WTC11 (cell line): ENCODE measurements at regions not wholly inside any gene's neighbourhood (a gene's known extent, or its start where the extent isn't known, plus 50 kb on each side); places are given as distances from the start of the nearest gene placed in this dataset.

Experiments used
- ATAC-seq: fragments of 200-7000 bp; cut with Tn5 transposase; 2 replicates; pipeline ENCODE4 v1.10.0; 2021; ENCODE audit warnings: mild to moderate bottlenecking, moderate library complexity
- CTCF ChIA-PET: fragments of 300-600 bp; sonication (Branson Sonifier 250); formaldehyde crosslinking; loops from one replicate; lab custom pipeline; 2021; ENCODE audit warnings: antibody characterized with exemption; lab: Charles Lee
- POLR2A ChIA-PET: fragments of 350-600 bp; sonication (Branson Sonifier 250); formaldehyde crosslinking; loops from one replicate; lab custom pipeline; 2021; ENCODE audit warnings: antibody characterized with exemption; lab: Charles Lee
- DNase-seq: peaks from one replicate; pipeline ENCODE4 v3.0.0; 2021; ENCODE audit warnings: low spot score
- H3K27ac Mint-ChIP-seq: 2 replicates; pipeline ENCODE4 v1.8.0; 2021; ENCODE audit warnings: mixed read lengths
- H3K27me3 Mint-ChIP-seq: 2 replicates; pipeline ENCODE4 v1.8.0; 2021; ENCODE audit warnings: low read depth, mild to moderate bottlenecking, moderate library complexity, mixed read lengths
- H3K36me3 Mint-ChIP-seq: 2 replicates; pipeline ENCODE4 v1.8.0; 2021; ENCODE audit warnings: mixed read lengths
- H3K4me1 Mint-ChIP-seq: 2 replicates; pipeline ENCODE4 v1.8.0; 2022; ENCODE audit warnings: mixed read lengths
- H3K4me3 Mint-ChIP-seq: 2 replicates; pipeline ENCODE4 v1.8.0; 2021; ENCODE audit warnings: mild to moderate bottlenecking, moderate library complexity, mixed read lengths
- H3K9me3 Mint-ChIP-seq: 2 replicates; pipeline ENCODE4 v1.8.0; 2021; ENCODE audit warnings: mixed read lengths
- AR ChIP-seq: fragments of 250-450 bp; sonication (Bioruptor Pico); IDR thresholded peaks from 2 replicates; pipeline ENCODE4 v1.9.0; 2021; ENCODE audit warnings: mild to moderate bottlenecking
- ATF2 ChIP-seq: sonication (generic); formaldehyde crosslinking; IDR thresholded peaks from 2 replicates; pipeline ENCODE4 v1.8.1; 2022; ENCODE audit warnings: low read depth, missing genetic modification reagents, borderline replicate concordance
- CDX4 ChIP-seq: fragments of 250-450 bp; sonication (Bioruptor Pico); IDR thresholded peaks from 2 replicates; pipeline ENCODE4 v1.9.0; 2021; ENCODE audit warnings: moderate library complexity, mild to moderate bottlenecking, inconsistent platforms, borderline replicate concordance
- E2F5 ChIP-seq: sonication (generic); formaldehyde crosslinking; IDR thresholded peaks from 2 replicates; pipeline ENCODE4 v1.8.1; 2022; ENCODE audit warnings: mild to moderate bottlenecking, moderate library complexity, missing genetic modification reagents
- JUN ChIP-seq: sonication (generic); formaldehyde crosslinking; IDR thresholded peaks from 2 replicates; pipeline ENCODE4 v1.8.0; 2023; ENCODE audit warnings: mild to moderate bottlenecking, missing genetic modification reagents
- NFYB ChIP-seq: sonication (generic); formaldehyde crosslinking; conservative IDR thresholded peaks from 2 replicates; pipeline ENCODE4 v1.8.0; 2022; ENCODE audit warnings: low read depth, missing genetic modification reagents
- SOX15 ChIP-seq: fragments of 250-450 bp; sonication (Bioruptor Pico); IDR thresholded peaks from 2 replicates; pipeline ENCODE4 v1.9.0; 2021; ENCODE audit warnings: mild to moderate bottlenecking
- USF1 ChIP-seq: sonication (generic); formaldehyde crosslinking; IDR thresholded peaks from 2 replicates; pipeline ENCODE4 v1.8.0; 2022; ENCODE audit warnings: mild to moderate bottlenecking, missing genetic modification reagents
- ZNF121 ChIP-seq: sonication (generic); formaldehyde crosslinking; IDR thresholded peaks from 2 replicates; pipeline ENCODE4 v1.8.0; 2023; ENCODE audit warnings: missing genetic modification reagents
- ZNF138 ChIP-seq: sonication (generic); formaldehyde crosslinking; conservative IDR thresholded peaks from 2 replicates; pipeline ENCODE4 v1.8.1; 2022; ENCODE audit warnings: mild to moderate bottlenecking, moderate library complexity, missing genetic modification reagents
- ZNF281 ChIP-seq: sonication (generic); formaldehyde crosslinking; IDR thresholded peaks from 2 replicates; pipeline ENCODE4 v1.8.0; 2023; ENCODE audit warnings: mild to moderate bottlenecking, missing genetic modification reagents
- ZNF396 ChIP-seq: fragments of 250-450 bp; sonication (Bioruptor Pico); IDR thresholded peaks from 2 replicates; pipeline ENCODE4 v1.8.0; 2021; ENCODE audit warnings: mild to moderate bottlenecking, moderate library complexity, borderline replicate concordance
- ZNF425 ChIP-seq: fragments of 250-450 bp; sonication (Bioruptor Pico); conservative IDR thresholded peaks from 2 replicates; pipeline ENCODE4 v1.9.0; 2021; ENCODE audit warnings: mild to moderate bottlenecking
- ZSCAN18 ChIP-seq: fragments of 250-450 bp; sonication (Bioruptor Pico); IDR thresholded peaks from 2 replicates; pipeline ENCODE4 v2.1.2; 2022; ENCODE audit warnings: mild to moderate bottlenecking, moderate library complexity

- no peaks in the 10 kb centered on the region for H3K9me3 Mint-ChIP-seq
- DNase-seq = peak; percentile 36
Measured at GRCh38 chr7:135825406-135825805, 76.8 kb upstream of the FAM180A start.

More at GRCh38 chr7:135825406-135825805, 76.8 kb upstream of the FAM180A start:
- CTCF ChIA-PET = interaction anchor here (0.6 to 1.0 kb wide), 2 partner anchors 51 to 69 kb away, joined by 3 read pairs; no protein-coding TSS in a partner anchor
- Mint-ChIP-seq H3K27ac (no peak overlapping the region), H3K4me3 (no peak overlapping the region), H3K27me3 (no peaks in the 10 kb centered on the region), H3K4me1 (peaks cover 4% of the 10 kb centered on the region), H3K36me3 (no peaks in the 10 kb centered on the region)
- peak; percentile 88 for ATAC-seq
- POLR2A ChIA-PET = no interaction called here
- TF ChIP-seq CDX4 (CRISPR knock-in tag) (no peak), ZNF138 (no peak), ZNF425 (CRISPR knock-in tag) (no peak), ZNF281 (CRISPR knock-in tag) (no peak), E2F5 (no peak), USF1 (CRISPR knock-in tag) (no peak), AR (CRISPR knock-in tag) (no peak), JUN (CRISPR knock-in tag) (no peak), ZNF396 (CRISPR knock-in tag) (no peak), ATF2 (CRISPR knock-in tag) (no peak), SOX15 (CRISPR knock-in tag) (no peak), ZNF121 (CRISPR knock-in tag) (no peak), ZSCAN18 (CRISPR knock-in tag) (no peak), NFYB (CRISPR knock-in tag) (no peak)
